HG02938 (cell line): ENCODE measurements at regions not wholly inside any gene's neighbourhood (a gene's known extent, or its start where the extent isn't known, plus 50 kb on each side); places are given as distances from the start of the nearest gene placed in this dataset.

ENCODE experiments used
- ATAC-seq: cut with Tn5 transposase; IDR thresholded peaks from one replicate; pipeline ENCODE4 v1.9.1; 2021; ENCODE audit warnings: mild to moderate bottlenecking, moderate library complexity; ENCODE audit not compliant: unreplicated experiment

GRCh38 chr4:58935332-58935731, 1825.1 kb upstream of the IGFBP7 start:
- ATAC-seq: no peak

- ATAC-seq: no peak
Observed at GRCh38 chr4:58936436-58936835, 1826.3 kb upstream of the IGFBP7 start.

GRCh38 chr4:58940167-58940566, 1830.0 kb upstream of the IGFBP7 start:
- ATAC-seq: no peak

GRCh38 chr4:58941286-58941685, 1831.1 kb upstream of the IGFBP7 start:
- ATAC-seq: no peak

GRCh38 chr4:58953575-58953974, 1843.4 kb upstream of the IGFBP7 start:
- ATAC-seq: no peak

- no peak for ATAC-seq
Observed at GRCh38 chr4:58957711-58958110, 1847.5 kb upstream of the IGFBP7 start.

- no peak for ATAC-seq
Observed at GRCh38 chr4:58961283-58961682, 1851.1 kb upstream of the IGFBP7 start.

GRCh38 chr4:58961925-58962324, 1851.7 kb upstream of the IGFBP7 start:
- no peak for ATAC-seq

GRCh38 chr4:58962424-58962823, 1852.2 kb upstream of the IGFBP7 start:
- no peak for ATAC-seq

- ATAC-seq: no peak
Observed at GRCh38 chr4:58981828-58982227, 1871.6 kb upstream of the IGFBP7 start.

GRCh38 chr4:58983887-58984286, 1873.7 kb upstream of the IGFBP7 start:
- ATAC-seq: no peak

- no peak for ATAC-seq
Observed at GRCh38 chr4:59002148-59002547, 1892.0 kb upstream of the IGFBP7 start.

- ATAC-seq: no peak
Observed at GRCh38 chr4:59024257-59024656, 1914.1 kb upstream of the IGFBP7 start.

GRCh38 chr4:59037812-59038211, 1927.6 kb upstream of the IGFBP7 start:
- no peak for ATAC-seq

GRCh38 chr4:59039046-59039445, 1928.9 kb upstream of the IGFBP7 start:
- ATAC-seq: no peak

GRCh38 chr4:59044286-59044900, 1934.2 kb upstream of the IGFBP7 start:
- ATAC-seq: no peak

- no peak for ATAC-seq
Observed at GRCh38 chr4:59054086-59054485, 1943.9 kb upstream of the IGFBP7 start.

- no peak for ATAC-seq
Observed at GRCh38 chr4:59057804-59058203, 1947.6 kb upstream of the IGFBP7 start.

- ATAC-seq: no peak
Observed at GRCh38 chr4:59058543-59058942, 1948.4 kb upstream of the IGFBP7 start.

- ATAC-seq: no peak
Observed at GRCh38 chr4:59060002-59060846, 1950.0 kb upstream of the IGFBP7 start.

- no peak for ATAC-seq
Observed at GRCh38 chr4:59060895-59061294, 1950.7 kb upstream of the IGFBP7 start.

- no peak for ATAC-seq
Observed at GRCh38 chr4:59063015-59063720, 1953.0 kb upstream of the IGFBP7 start.
